Esophagus muscularis mucosa (tissue), 4 donors: ENCODE measurements at regions not wholly inside any gene's neighbourhood (a gene's known extent, or its start where the extent isn't known, plus 50 kb on each side); places are given as distances from the start of the nearest gene placed in this dataset.

Experiments
- DNase-seq: peaks from one replicate; pipeline ENCODE4 v3.0.0-alpha.2; 2017; ENCODE audit errors: extremely low spot score
- H3K27ac ChIP-seq, 4 donors: fragments of 200-600 bp; sonication (generic); replicated peaks in 1 of 4; 1 replicate in 3 of 4; 2 replicates in 1 of 4; pipeline ENCODE4 v1.5.1; 2016 to 2019; ENCODE audit warnings: mild to moderate bottlenecking in 1 of 4
- H3K27me3 ChIP-seq, 4 donors: fragments of 200-600 bp; sonication (generic); one replicate each; pipeline versions ENCODE4 v1.5.1 to v1.6.0; 2016 to 2019
- H3K36me3 ChIP-seq, 4 donors: fragments of 200-600 bp; sonication (generic); one replicate each; pipeline ENCODE4 v1.5.1; 2016 to 2019
- H3K4me1 ChIP-seq, 4 donors: fragments of 200-600 bp; sonication (generic); one replicate each; pipeline ENCODE4 v1.5.1; 2016 to 2019
- H3K4me3 ChIP-seq, 4 donors: fragments of 200-600 bp; sonication (generic); 1 replicate in 2 of 4; 2 replicates in 2 of 4; pipeline ENCODE4 v1.5.1; 2016 to 2019; ENCODE audit warnings: mild to moderate bottlenecking in 4 of 4, moderate library complexity in 1 of 4
- H3K9me3 ChIP-seq, 4 donors: fragments of 200-600 bp; sonication (generic); 1 replicate in 3 of 4; 2 replicates in 1 of 4; pipeline ENCODE4 v1.5.1; 2016 to 2019
- CTCF ChIP-seq, 3 experiments: fragments of 200-600 bp in 2 of 3; fragments of 450-650 bp in 1 of 3; sonication (generic) in 2 of 3; IDR thresholded peaks; one replicate each; pipeline ENCODE4 v1.5.1; 2017 to 2019; ENCODE audit warnings: antibody characterized with exemption in 3 of 3, mild to moderate bottlenecking in 2 of 3, moderate library complexity in 1 of 3
- EP300 ChIP-seq: sonication (generic); formaldehyde crosslinking; IDR thresholded peaks from one replicate; pipeline ENCODE4 v1.6.1; 2017; ENCODE audit warnings: antibody characterized with exemption
- POLR2A ChIP-seq: fragments of 450-650 bp; IDR thresholded peaks from one replicate; pipeline ENCODE4 v1.6.1; 2017; ENCODE audit warnings: antibody characterized with exemption, moderate library complexity, mild to moderate bottlenecking, low read depth
- POLR2AphosphoS5 ChIP-seq, 2 donors: sonication (generic); formaldehyde crosslinking; IDR thresholded peaks; one replicate each; pipeline ENCODE4 v1.6.1; 2017; ENCODE audit warnings: antibody characterized with exemption in 2 of 2
- WGBS: methylation state at CpG from one replicate; pipeline ENCODE4 v1.1.5; 2018; 5-methylcytosine and 5-hydroxymethylcytosine counted together
- intact Hi-C: fragments of 100-400 bp; cut with DNase I; formaldehyde crosslinking; loops from one replicate; pipeline ENCODE4 v1.15.1; 2023

GRCh38 chr2:194730266-194730665 lies 926.8 kb upstream of the SLC39A10 start:
- no peaks in the 10 kb centered on the region for H3K9me3 ChIP-seq
- H3K27me3 ChIP-seq: no peaks in the 10 kb centered on the region
- no peak overlapping the region for H3K4me3 ChIP-seq
- intact Hi-C loops: no loop called here
- H3K27ac ChIP-seq: no peak overlapping the region
- 88% methylated on average over 1 of the region's 1 CpG for WGBS
- no peaks in the 10 kb centered on the region for H3K4me1 ChIP-seq
- no peak for DNase-seq
- no peaks in the 10 kb centered on the region for H3K36me3 ChIP-seq
- no peak for TF ChIP-seq POLR2A
- TF ChIP-seq EP300: no peak
- no peak for TF ChIP-seq POLR2AphosphoS5 (IDR thresholded peaks at IDR 0.05)
- TF ChIP-seq CTCF (IDR thresholded peaks at IDR 0.05): no peak

- Histone ChIP-seq H3K27ac (no peak overlapping the region), H3K4me3 (no peak overlapping the region), H3K4me1 (no peaks in the 10 kb centered on the region), H3K27me3 (no peaks in the 10 kb centered on the region), H3K9me3 (no peaks in the 10 kb centered on the region), H3K36me3 (no peaks in the 10 kb centered on the region)
- WGBS: 91% methylated on average over 1 of the region's 1 CpG
- no peak for TF ChIP-seq EP300
- no peak for TF ChIP-seq CTCF (IDR thresholded peaks at IDR 0.05)
- no peak for TF ChIP-seq POLR2A
- no peak for TF ChIP-seq POLR2AphosphoS5 (IDR thresholded peaks at IDR 0.05)
- intact Hi-C loops: no loop called here
- DNase-seq: no peak
Observed at GRCh38 chr2:194725169-194725568, 931.9 kb upstream of the SLC39A10 start.

GRCh38 chr2:194723446-194723845 lies 933.6 kb upstream of the SLC39A10 start:
- no peaks in the 10 kb centered on the region for H3K36me3 ChIP-seq
- intact Hi-C loops: no loop called here

GRCh38 chr2:194721227-194721626 lies 935.8 kb upstream of the SLC39A10 start:
- no peak overlapping the region for H3K27ac ChIP-seq
- DNase-seq: no peak
- intact Hi-C loops: no loop called here
- no peak overlapping the region for H3K4me3 ChIP-seq
- no peaks in the 10 kb centered on the region for H3K36me3 ChIP-seq
- no peaks in the 10 kb centered on the region for H3K9me3 ChIP-seq
- no peaks in the 10 kb centered on the region for H3K27me3 ChIP-seq
- H3K4me1 ChIP-seq: no peaks in the 10 kb centered on the region
- 80% methylated on average over 3 of the region's 3 CpGs for WGBS
- no peak for TF ChIP-seq POLR2AphosphoS5 (IDR thresholded peaks at IDR 0.05)
- no peak for TF ChIP-seq EP300
- no peak for TF ChIP-seq CTCF (IDR thresholded peaks at IDR 0.05)
- TF ChIP-seq POLR2A: no peak

More at GRCh38 chr2:194723446-194723845, 933.6 kb upstream of the SLC39A10 start:
- Histone ChIP-seq H3K9me3 (no peaks in the 10 kb centered on the region), H3K27ac (no peak overlapping the region), H3K27me3 (no peaks in the 10 kb centered on the region), H3K4me1 (no peaks in the 10 kb centered on the region), H3K4me3 (no peak overlapping the region)
- no peak for DNase-seq
- WGBS: 63% methylated on average over 2 of the region's 2 CpGs
- no peak for TF ChIP-seq POLR2AphosphoS5 (IDR thresholded peaks at IDR 0.05)
- TF ChIP-seq POLR2A: no peak
- no peak for TF ChIP-seq EP300

- no peak overlapping the region for H3K27ac ChIP-seq
- no peaks in the 10 kb centered on the region for H3K9me3 ChIP-seq
- no peak overlapping the region for H3K4me3 ChIP-seq
- TF ChIP-seq POLR2AphosphoS5 (IDR thresholded peaks at IDR 0.05): no peak
- no peak for TF ChIP-seq POLR2A
- TF ChIP-seq CTCF (IDR thresholded peaks at IDR 0.05): no peak
- no peak for TF ChIP-seq EP300
- intact Hi-C loops: no loop called here
- WGBS: 84% methylated on average over 2 of the region's 2 CpGs
- no peak for DNase-seq
- no peaks in the 10 kb centered on the region for H3K27me3 ChIP-seq
- no peaks in the 10 kb centered on the region for H3K4me1 ChIP-seq
- H3K36me3 ChIP-seq: no peaks in the 10 kb centered on the region
Observed at GRCh38 chr2:194720462-194720861, 936.6 kb upstream of the SLC39A10 start.
